GM06990 (cell line): ENCODE measurements at regions not wholly inside any gene's neighbourhood (a gene's known extent, or its start where the extent isn't known, plus 50 kb on each side); places are given as distances from the start of the nearest gene placed in this dataset.

ENCODE experiments used
- DNase-seq: peaks from one replicate; pipeline ENCODE4 v3.0.0-alpha.2; 2011; ENCODE audit not compliant: insufficient read length; ENCODE audit errors: extremely low read depth
- H3K27me3 ChIP-seq: replicated peaks from 2 replicates; pipeline ENCODE4 v1.6.0; 2011; ENCODE audit warnings: low read length; ENCODE audit not compliant: control insufficient read depth, insufficient read depth
- H3K36me3 ChIP-seq: 2 replicates; pipeline ENCODE4 v1.5.1; 2011; ENCODE audit warnings: low read length; ENCODE audit not compliant: control insufficient read depth, insufficient read depth
- H3K4me3 ChIP-seq: replicated peaks from 2 replicates; pipeline ENCODE4 v1.5.1; 2011; ENCODE audit warnings: low read depth, mild to moderate bottlenecking, control low read depth, low read length
- TF ChIP-seq, protein P1 (sequence below): IDR thresholded peaks from 2 replicates; pipeline ENCODE4 v1.5.1; 2011; ENCODE audit warnings: low read length, control low read depth, mild to moderate bottlenecking, inconsistent platforms; ENCODE audit not compliant: insufficient read depth, poor library complexity, severe bottlenecking

DNA sequence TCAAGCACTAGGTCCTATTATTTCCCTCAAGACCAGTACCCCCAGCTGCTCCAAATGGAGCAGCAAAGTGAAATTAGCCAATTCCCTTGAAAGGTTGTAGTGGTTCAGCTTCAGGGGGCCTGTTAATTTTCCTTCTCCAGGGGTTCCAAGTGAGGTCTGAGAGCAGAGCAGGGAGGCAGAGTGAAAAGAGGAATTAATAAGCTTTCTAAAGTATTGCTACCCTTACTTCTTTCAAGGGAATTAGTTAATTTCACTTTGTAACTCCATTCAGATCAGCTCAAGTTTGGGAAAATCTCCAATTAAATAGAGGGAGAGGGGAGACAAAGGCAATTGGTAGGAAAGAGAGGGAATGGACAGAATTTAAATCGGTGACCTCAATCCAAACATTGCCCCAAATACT, 78.7 kb upstream of the SLC7A11 start:
- H3K27me3 ChIP-seq: no peaks in the 10 kb centered on the region
- TF ChIP-seq, protein P1, sequence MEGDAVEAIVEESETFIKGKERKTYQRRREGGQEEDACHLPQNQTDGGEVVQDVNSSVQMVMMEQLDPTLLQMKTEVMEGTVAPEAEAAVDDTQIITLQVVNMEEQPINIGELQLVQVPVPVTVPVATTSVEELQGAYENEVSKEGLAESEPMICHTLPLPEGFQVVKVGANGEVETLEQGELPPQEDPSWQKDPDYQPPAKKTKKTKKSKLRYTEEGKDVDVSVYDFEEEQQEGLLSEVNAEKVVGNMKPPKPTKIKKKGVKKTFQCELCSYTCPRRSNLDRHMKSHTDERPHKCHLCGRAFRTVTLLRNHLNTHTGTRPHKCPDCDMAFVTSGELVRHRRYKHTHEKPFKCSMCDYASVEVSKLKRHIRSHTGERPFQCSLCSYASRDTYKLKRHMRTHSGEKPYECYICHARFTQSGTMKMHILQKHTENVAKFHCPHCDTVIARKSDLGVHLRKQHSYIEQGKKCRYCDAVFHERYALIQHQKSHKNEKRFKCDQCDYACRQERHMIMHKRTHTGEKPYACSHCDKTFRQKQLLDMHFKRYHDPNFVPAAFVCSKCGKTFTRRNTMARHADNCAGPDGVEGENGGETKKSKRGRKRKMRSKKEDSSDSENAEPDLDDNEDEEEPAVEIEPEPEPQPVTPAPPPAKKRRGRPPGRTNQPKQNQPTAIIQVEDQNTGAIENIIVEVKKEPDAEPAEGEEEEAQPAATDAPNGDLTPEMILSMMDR: no peak
- no peak overlapping the region for H3K4me3 ChIP-seq
- no peak for DNase-seq
- H3K36me3 ChIP-seq: no peaks in the 10 kb centered on the region

DNA sequence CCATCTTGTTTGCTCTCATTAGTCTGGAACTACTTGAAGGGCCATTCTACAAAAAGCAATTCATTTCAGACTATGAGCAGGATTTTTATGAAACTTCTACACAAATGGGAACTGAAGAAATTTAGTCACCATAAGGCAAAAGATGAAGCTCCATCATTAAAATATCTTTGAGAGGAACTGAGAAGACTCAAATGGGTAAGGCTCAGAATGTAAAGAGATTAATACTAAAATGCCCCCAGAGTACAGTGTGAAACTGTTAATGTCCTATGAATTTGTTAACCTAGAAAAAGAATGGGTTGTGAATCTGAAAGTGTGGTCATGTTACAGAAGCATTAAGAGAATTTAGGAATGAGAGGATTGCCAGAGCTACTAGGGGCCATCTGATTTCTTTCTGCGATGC, 77.9 kb upstream of the SLC7A11 start:
- DNase-seq: no peak
- TF ChIP-seq, protein P1: no peak
- no peak overlapping the region for H3K4me3 ChIP-seq
- no peaks in the 10 kb centered on the region for H3K27me3 ChIP-seq
- no peaks in the 10 kb centered on the region for H3K36me3 ChIP-seq

DNA sequence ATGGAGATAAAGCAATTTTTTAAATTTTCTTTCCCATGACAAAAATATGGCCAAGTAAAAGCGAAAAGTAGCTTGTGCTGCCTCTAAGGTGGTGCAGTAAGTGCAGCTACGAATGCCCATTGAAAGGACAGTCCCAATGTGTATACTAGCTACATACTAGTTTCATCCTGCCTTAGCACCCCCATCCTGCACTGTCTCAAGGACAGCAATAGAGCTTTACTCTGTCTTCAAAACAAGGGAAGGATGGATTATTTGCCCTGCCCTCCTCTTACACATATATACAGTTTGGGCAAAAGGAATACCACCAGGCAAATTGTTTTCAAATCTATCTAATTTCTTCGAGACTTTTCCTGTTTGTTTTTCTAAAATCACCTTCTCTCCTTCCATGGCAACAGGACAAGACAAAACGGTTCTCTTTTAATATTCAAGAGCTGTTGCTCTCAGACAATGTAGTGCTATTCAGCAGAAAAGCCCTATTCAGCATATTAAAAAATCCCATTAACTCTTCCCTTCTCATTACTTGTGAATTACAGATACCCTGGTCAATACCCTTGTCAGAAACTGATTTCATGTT, 75.1 kb upstream of the SLC7A11 start:
- Histone ChIP-seq H3K36me3 (no peaks in the 10 kb centered on the region), H3K27me3 (no peaks in the 10 kb centered on the region), H3K4me3 (no peak overlapping the region)
- DNase-seq: no peak
- TF ChIP-seq, protein P1: no peak

DNA sequence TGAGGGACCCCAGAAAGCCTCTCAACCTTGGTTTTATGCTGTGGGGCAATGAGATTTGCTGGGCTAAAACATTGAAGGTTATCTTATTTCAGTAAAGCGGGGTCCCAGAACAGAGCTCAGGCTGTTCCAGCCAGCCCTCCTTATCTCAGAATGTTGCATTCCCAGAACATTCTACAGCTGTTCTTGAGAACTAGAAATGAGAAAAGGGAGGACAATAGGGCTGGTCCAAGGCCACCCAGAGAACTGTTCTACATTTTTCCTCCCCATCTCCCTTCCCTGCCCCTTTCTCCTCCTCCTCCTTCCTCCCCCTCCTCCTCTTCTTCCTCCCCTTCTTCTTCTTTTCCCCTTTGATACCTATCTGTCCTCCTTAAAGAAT, 70.4 kb upstream of the SLC7A11 start:
- Histone ChIP-seq H3K36me3 (no peaks in the 10 kb centered on the region), H3K4me3 (no peak overlapping the region)
- TF ChIP-seq, protein P1: no peak

DNA sequence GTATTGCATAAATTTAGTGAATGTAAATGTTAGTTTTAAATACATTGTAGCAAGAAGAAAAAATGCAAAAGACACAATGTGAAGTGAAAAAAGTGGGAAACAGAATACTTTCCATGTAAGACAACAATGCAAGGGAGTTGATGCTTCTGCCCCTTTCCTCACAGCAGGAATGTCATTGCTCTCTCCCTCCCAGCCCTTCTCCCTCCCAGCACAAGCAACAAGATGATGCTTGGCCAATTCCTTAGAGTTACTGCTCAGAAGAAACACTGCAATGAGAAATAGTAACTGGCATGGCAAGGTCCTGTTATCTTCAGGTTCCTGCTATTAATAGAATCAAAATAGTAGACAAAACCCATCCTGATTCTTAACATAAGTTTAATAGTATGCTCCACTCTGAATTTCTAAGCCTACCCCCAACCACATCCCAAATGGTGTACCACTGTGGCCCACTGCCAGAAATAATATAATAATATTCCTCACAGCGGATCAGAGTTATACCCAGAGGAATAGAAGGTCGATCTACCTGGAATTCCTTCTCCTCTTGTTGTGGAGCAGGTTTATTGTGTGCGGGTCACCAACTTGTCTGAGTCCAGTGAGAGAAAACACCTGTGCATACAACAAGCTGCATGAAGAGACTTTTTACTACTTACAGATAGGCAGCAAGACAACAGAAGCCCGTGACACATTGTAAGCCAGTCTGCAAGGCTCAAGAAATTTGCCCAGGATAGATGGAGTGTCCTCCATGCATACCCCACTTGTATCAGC, 69.8 kb upstream of the SLC7A11 start:
- TF ChIP-seq, protein P1: no peak
- no peaks in the 10 kb centered on the region; the same call in 1 of the 2 replicates for H3K27me3 ChIP-seq
- no peaks in the 10 kb centered on the region for H3K36me3 ChIP-seq
- no peak for DNase-seq
- no peak overlapping the region for H3K4me3 ChIP-seq

More for the DNA sequence above, 70.4 kb upstream of the SLC7A11 start:
- DNase-seq: no peak
- H3K27me3 ChIP-seq: no peaks in the 10 kb centered on the region; the same call in 1 of the 2 replicates
